HEK293 (cell line): ENCODE measurements at regions not wholly inside any gene's neighbourhood (a gene's known extent, or its start where the extent isn't known, plus 50 kb on each side); places are given as distances from the start of the nearest gene placed in this dataset.
"Not testable (repeated sequence)": the region's sequence is repeated elsewhere in the genome, so short reads cannot be mapped to it uniquely, and the experiment has no call there.

Source experiments
- CTCF ChIA-PET: fragments of 350-600 bp; formaldehyde crosslinking; extraction: SDS; loops from one replicate; lab custom pipeline; 2021; ENCODE audit warnings: antibody characterized with exemption; lab: Yijun Ruan, JAX
- POLR2A ChIA-PET: fragments of 300-600 bp; formaldehyde crosslinking; extraction: SDS; loops from one replicate; lab custom pipeline; 2020; ENCODE audit warnings: antibody characterized with exemption, inconsistent platforms; lab: Yijun Ruan, JAX
- H3K27ac ChIP-seq: fragments of 200-500 bp; sonication (Bioruptor generic); 2 replicates; pipeline ENCODE4 v1.5.1; 2014; ENCODE audit warnings: low read depth, low read length, control low read depth, inconsistent platforms; ENCODE audit errors: extremely low read depth
- H3K36me3 ChIP-seq, 2 experiments: fragments of 200-500 bp in 1 of 2; sonication (Bioruptor generic) in 1 of 2; 1 replicate in 1 of 2; 2 replicates in 1 of 2; pipeline ENCODE4 v1.5.1; 2014 to 2017; ENCODE audit warnings: inconsistent platforms in 2 of 2, low read length in 2 of 2; ENCODE audit not compliant: control insufficient read depth in 2 of 2, insufficient read depth in 1 of 2
- H3K4me1 ChIP-seq: fragments of 200-500 bp; sonication (Bioruptor generic); 2 replicates; pipeline ENCODE4 v1.5.1; 2014; ENCODE audit warnings: mild to moderate bottlenecking, low read length, inconsistent platforms; ENCODE audit not compliant: control insufficient read depth, insufficient read depth
- H3K4me3 ChIP-seq: 2 replicates; pipeline ENCODE4 v1.5.1; 2011; ENCODE audit warnings: low read depth, mild to moderate bottlenecking, control low read depth, low read length, moderate library complexity
- H3K9me3 ChIP-seq: fragments of 200-500 bp; sonication (Bioruptor generic); 2 replicates; pipeline ENCODE4 v1.5.1; 2014; ENCODE audit warnings: low read depth, low read length, inconsistent platforms; ENCODE audit not compliant: control insufficient read depth, insufficient read depth
- GLIS2 ChIP-seq: fragments of 450-650 bp; formaldehyde crosslinking; IDR thresholded peaks from 2 replicates; pipeline ENCODE4 v1.5.1; 2016; ENCODE audit warnings: missing biosample characterization, missing genetic modification characterization
- KLF1 ChIP-seq: fragments of 450-650 bp; formaldehyde crosslinking; IDR thresholded peaks from 2 replicates; pipeline ENCODE4 v1.5.1; 2016; ENCODE audit warnings: missing biosample characterization, missing genetic modification characterization
- SALL2 ChIP-seq: fragments of 450-650 bp; formaldehyde crosslinking; IDR thresholded peaks from 2 replicates; pipeline ENCODE4 v1.5.0; 2017; ENCODE audit warnings: missing biosample characterization, mild to moderate bottlenecking, missing genetic modification characterization, borderline replicate concordance
- SCRT1 ChIP-seq: fragments of 450-650 bp; formaldehyde crosslinking; IDR thresholded peaks from 2 replicates; pipeline ENCODE4 v1.5.1; 2016; ENCODE audit warnings: missing biosample characterization, missing genetic modification characterization, borderline replicate concordance
- ZBTB49 ChIP-seq: fragments of 450-650 bp; formaldehyde crosslinking; IDR thresholded peaks from 2 replicates; pipeline ENCODE4 v1.5.1; 2016; ENCODE audit warnings: missing biosample characterization, missing genetic modification characterization, low read depth
- ZEB2 ChIP-seq: fragments of 450-650 bp; formaldehyde crosslinking; IDR thresholded peaks from 2 replicates; pipeline ENCODE4 v1.5.1; 2016; ENCODE audit warnings: missing biosample characterization, missing genetic modification characterization
- ZFHX2 ChIP-seq: fragments of 450-650 bp; formaldehyde crosslinking; conservative IDR thresholded peaks from 2 replicates; pipeline ENCODE4 v1.5.1; 2016; ENCODE audit warnings: missing biosample characterization, missing genetic modification characterization
- ZNF112 ChIP-seq: fragments of 450-650 bp; formaldehyde crosslinking; IDR thresholded peaks from 2 replicates; pipeline ENCODE4 v1.5.0; 2017; ENCODE audit warnings: missing biosample characterization, missing genetic modification characterization
- ZNF16 ChIP-seq: fragments of 450-650 bp; formaldehyde crosslinking; IDR thresholded peaks from 2 replicates; pipeline ENCODE4 v1.5.1; 2016; ENCODE audit warnings: low read depth, missing biosample characterization, missing genetic modification characterization
- ZNF211 ChIP-seq: fragments of 450-650 bp; formaldehyde crosslinking; IDR thresholded peaks from 2 replicates; pipeline ENCODE4 v1.5.1; 2016; ENCODE audit warnings: low read depth, missing biosample characterization, missing genetic modification characterization
- ZNF223 ChIP-seq: fragments of 450-650 bp; formaldehyde crosslinking; IDR thresholded peaks from 2 replicates; pipeline ENCODE4 v1.5.1; 2016; ENCODE audit warnings: missing biosample characterization, missing genetic modification characterization
- ZNF335 ChIP-seq: fragments of 450-650 bp; formaldehyde crosslinking; conservative IDR thresholded peaks from 2 replicates; pipeline ENCODE4 v1.5.1; 2016; ENCODE audit warnings: missing biosample characterization, missing genetic modification characterization
- ZNF366 ChIP-seq: fragments of 450-650 bp; formaldehyde crosslinking; conservative IDR thresholded peaks from 2 replicates; pipeline ENCODE4 v1.5.1; 2016; ENCODE audit warnings: missing biosample characterization, missing genetic modification characterization
- ZNF433 ChIP-seq: fragments of 450-650 bp; formaldehyde crosslinking; IDR thresholded peaks from 2 replicates; pipeline ENCODE4 v1.5.1; 2016; ENCODE audit warnings: missing biosample characterization, missing genetic modification characterization, low read depth
- ZNF449 ChIP-seq: fragments of 450-650 bp; formaldehyde crosslinking; IDR thresholded peaks from 2 replicates; pipeline ENCODE4 v1.5.1; 2017; ENCODE audit warnings: missing biosample characterization, mild to moderate bottlenecking, missing genetic modification characterization, moderate library complexity
- ZNF658 ChIP-seq: fragments of 450-650 bp; formaldehyde crosslinking; IDR thresholded peaks from 2 replicates; pipeline ENCODE4; 2016; ENCODE audit warnings: missing biosample characterization, missing genetic modification characterization
- ZNF777 ChIP-seq: fragments of 450-650 bp; formaldehyde crosslinking; IDR thresholded peaks from 2 replicates; pipeline ENCODE4 v1.5.1; 2017; ENCODE audit warnings: missing biosample characterization, missing genetic modification characterization, borderline replicate concordance
- ZSCAN23 ChIP-seq: fragments of 450-650 bp; formaldehyde crosslinking; IDR thresholded peaks from 2 replicates; pipeline ENCODE4 v1.5.1; 2016; ENCODE audit warnings: missing biosample characterization, missing genetic modification characterization
- ZXDB ChIP-seq: fragments of 450-650 bp; formaldehyde crosslinking; IDR thresholded peaks from 2 replicates; pipeline ENCODE4 v1.5.1; 2016; ENCODE audit warnings: missing biosample characterization, missing genetic modification characterization

GRCh38 chrX:65407157-65407626, 127.4 kb downstream of the LAS1L start (continued):
- no peak for TF ChIP-seq ZNF366 (tag by site-specific recombination)

DNA sequence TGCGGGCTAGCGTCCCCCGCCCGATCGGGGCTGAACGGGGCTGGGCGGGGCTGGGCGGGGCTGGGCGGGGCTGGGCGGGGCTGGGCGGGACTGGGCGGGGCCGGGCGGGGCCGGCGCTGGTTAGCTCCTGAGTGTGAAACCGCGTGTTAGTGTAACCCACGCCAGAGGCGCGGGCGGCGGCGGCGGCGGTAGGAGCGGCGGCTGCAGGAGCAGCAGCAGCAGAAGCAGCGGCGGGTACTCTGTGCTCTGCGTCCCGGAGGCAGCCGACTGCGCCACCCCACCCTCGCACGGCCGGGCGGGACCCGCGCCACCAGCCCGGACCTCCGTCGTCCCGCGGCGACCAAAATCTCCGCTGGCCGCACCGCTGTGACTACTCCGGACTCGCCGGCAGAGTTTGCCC, 128.1 kb downstream of the LAS1L start:
- ChIA-PET CTCF (no interaction called here), POLR2A (no interaction called here)
- no peak overlapping the region for H3K4me3 ChIP-seq

DNA sequence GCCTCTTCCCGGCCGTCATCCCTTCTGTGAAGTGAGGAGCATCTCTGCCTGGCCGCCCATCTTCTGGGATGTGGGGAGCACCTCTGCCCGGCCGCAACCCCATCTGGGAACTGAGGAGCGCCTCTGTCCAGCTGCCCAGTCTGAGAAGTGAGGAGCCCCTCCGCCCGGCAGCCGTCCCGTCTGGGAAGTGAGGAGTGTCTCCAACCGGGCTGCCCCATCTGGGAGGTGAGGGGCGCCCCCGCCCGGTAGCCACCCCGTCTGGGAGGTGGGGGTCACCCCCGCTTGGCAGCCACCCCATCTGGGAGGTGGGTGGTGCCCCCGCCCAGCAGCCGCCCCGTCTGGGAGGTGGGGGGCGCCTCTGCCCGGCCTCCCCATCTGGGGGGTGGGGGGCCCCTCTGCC, 142.3 kb downstream of the LAS1L start:
- no peaks in the 10 kb centered on the region for H3K4me1 ChIP-seq
- no peaks in the 10 kb centered on the region for H3K36me3 ChIP-seq
- CTCF ChIA-PET, result no interaction called here
- no peak overlapping the region for H3K27ac ChIP-seq
- no peak for TF ChIP-seq SALL2
- TF ChIP-seq ZNF777, result no peak
- TF ChIP-seq ZFHX2, result no peak
- TF ChIP-seq ZSCAN23 (tag by site-specific recombination), result no peak
- TF ChIP-seq ZXDB (tag by site-specific recombination), result no peak
- TF ChIP-seq ZNF223, result no peak
- no peak for TF ChIP-seq ZNF112
- no peak for TF ChIP-seq ZEB2 (tag by site-specific recombination)
- TF ChIP-seq KLF1 (tag by site-specific recombination), result no peak
- H3K9me3 ChIP-seq, result peaks cover 2% of the 10 kb centered on the region; the same call in 1 of the 2 replicates
- H3K4me3 ChIP-seq, result no peak overlapping the region
- POLR2A ChIA-PET, result no interaction called here

More for the DNA sequence above, 128.1 kb downstream of the LAS1L start:
- Histone ChIP-seq H3K27ac (no peak overlapping the region), H3K9me3 (no peaks in the 10 kb centered on the region; the same call in 1 of the 2 replicates), H3K36me3 (no peaks in the 10 kb centered on the region), H3K4me1 (no peaks in the 10 kb centered on the region)
- TF ChIP-seq ZNF16 (tag by site-specific recombination), result no peak
- TF ChIP-seq ZBTB49 (tag by site-specific recombination), result no peak
- TF ChIP-seq ZNF211 (tag by site-specific recombination), result no peak
- TF ChIP-seq SCRT1 (tag by site-specific recombination), result no peak
- no peak for TF ChIP-seq ZNF335
- no peak for TF ChIP-seq ZNF658
- no peak for TF ChIP-seq GLIS2 (tag by site-specific recombination)
- no peak for TF ChIP-seq ZNF433 (tag by site-specific recombination)
- no peak for TF ChIP-seq ZNF366 (tag by site-specific recombination)
- no peak for TF ChIP-seq ZNF449 (tag by site-specific recombination)

GRCh38 chrX:65389120-65389519, 145.5 kb downstream of the LAS1L start:
- H3K36me3 ChIP-seq, H3K27ac ChIP-seq, POLR2A ChIA-PET, H3K4me1 ChIP-seq, H3K9me3 ChIP-seq, H3K4me3 ChIP-seq, CTCF ChIA-PET: not testable (repeated sequence)
